GM19397 (cell line): ENCODE measurements at regions not wholly inside any gene's neighbourhood (a gene's known extent, or its start where the extent isn't known, plus 50 kb on each side); places are given as distances from the start of the nearest gene placed in this dataset.
A peak's percentile ranks its signal among the peaks of the same experiment; 100 is the strongest.

Source experiments
- ATAC-seq: cut with Tn5 transposase; IDR thresholded peaks from one replicate; pipeline ENCODE4 v1.9.1; 2021; ENCODE audit warnings: mild to moderate bottlenecking, moderate library complexity; ENCODE audit not compliant: unreplicated experiment

DNA sequence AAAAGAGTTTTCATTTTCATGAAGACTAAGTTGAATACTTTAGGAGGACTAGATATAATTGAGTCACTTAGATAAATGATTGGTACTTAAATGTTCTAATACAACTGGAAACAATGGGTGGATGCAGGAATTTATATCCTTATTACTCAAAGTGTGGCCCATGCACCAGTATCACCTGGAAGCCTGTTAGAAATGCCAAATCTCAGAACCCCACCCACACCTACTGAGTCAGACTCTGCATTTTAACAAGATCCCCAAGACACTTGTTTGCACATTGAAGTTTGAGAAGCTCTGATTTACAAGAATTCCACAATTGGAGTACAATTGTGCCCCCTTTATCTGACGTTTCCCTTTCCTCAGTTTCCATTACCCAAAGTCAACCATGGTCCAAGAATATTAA is 239.0 kb downstream of the AUH start:
- no peak for ATAC-seq

DNA sequence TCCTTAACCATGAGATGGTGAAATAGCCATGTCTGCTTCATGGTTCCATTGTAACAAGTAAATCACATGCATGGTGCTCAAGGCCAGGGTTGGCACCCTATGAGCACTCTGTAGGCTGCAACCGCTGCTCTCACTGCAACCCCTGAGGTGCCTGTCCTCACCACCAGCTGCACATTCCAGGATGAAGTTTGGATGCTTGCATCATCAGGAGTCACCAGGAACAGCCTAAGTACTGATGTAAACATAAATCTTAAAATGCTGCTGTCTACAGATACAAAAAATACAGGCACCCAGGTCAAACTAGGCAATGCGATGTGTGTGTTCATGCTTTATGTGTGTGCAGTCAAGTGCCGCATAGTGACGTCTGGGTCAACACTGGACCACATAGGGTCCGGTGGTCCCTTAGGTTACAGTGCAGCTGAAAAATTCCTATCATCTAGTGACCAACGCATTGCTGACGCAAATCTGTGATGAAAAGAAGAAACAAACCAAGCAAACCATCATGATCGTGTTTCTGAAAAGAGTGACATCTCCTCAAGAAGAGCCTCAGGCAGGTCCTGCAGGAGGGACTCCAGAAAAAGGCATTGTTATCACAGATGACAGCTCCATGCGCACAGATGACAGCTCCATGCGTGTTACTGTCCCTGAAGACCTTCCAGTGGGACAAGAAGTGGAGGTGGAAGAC is 234.8 kb downstream of the AUH start:
- ATAC-seq = no peak

GRCh38 chr9:91127653-91128052 is 234.1 kb downstream of the AUH start:
- ATAC-seq = no peak

DNA sequence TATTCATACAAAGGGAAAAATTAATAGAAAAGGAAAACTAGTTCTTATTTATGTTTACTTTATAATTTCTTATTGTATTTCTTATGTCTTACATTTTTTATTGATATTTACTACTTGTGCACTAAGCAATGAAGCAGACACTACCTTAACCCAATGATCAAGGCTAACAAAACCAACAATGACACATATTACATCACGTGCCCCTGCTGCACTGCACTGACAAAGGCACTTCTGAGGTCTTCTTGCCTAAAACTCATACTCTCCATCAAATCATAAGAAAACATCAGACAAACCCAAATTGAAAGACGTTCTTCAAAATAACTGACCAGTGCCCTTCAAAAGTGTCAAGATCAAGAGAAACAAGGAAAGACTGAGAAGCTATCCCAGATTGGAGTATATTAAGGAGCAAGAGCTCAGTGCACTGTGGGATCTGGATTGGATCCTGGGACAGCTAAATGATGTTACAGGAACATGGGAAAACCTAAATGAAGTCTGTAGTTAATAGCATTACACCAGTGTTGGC is 230.9 kb downstream of the AUH start:
- no peak for ATAC-seq

- ATAC-seq = no peak
Measured at GRCh38 chr9:91131433-91131839, 230.3 kb downstream of the AUH start.

- ATAC-seq = no peak
Measured at GRCh38 chr9:91132576-91133073, 229.1 kb downstream of the AUH start.

- no peak for ATAC-seq
Measured at GRCh38 chr9:91134608-91135007, 227.1 kb downstream of the AUH start.

GRCh38 chr9:91137391-91137790 is 224.3 kb downstream of the AUH start:
- ATAC-seq = no peak

- no peak for ATAC-seq
Measured at GRCh38 chr9:91138760-91139159, 223.0 kb downstream of the AUH start.

- ATAC-seq = no peak
Measured at GRCh38 chr9:91141407-91141965, 220.2 kb downstream of the AUH start.

GRCh38 chr9:91143162-91143561 is 218.6 kb downstream of the AUH start:
- ATAC-seq = no peak

DNA sequence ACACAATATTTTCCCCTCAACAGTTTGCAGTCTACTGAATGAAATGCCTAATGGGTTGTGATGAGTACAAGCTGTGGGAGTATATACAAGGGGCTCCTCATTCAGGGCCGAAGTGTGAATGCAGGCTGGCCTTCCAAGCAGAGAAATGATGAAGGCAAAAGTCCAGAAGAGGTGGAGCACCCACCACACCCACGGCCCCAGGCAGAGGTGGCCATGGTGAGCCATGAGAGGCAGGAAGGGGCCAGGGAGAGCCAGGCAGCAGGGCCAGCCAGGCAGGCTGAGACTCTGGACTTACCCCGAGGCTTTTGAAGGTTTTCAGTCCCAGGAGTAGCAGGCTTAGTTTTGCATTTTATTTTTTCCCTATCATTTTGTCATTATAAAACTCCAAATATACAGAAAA is 218.1 kb downstream of the AUH start:
- no peak for ATAC-seq

DNA sequence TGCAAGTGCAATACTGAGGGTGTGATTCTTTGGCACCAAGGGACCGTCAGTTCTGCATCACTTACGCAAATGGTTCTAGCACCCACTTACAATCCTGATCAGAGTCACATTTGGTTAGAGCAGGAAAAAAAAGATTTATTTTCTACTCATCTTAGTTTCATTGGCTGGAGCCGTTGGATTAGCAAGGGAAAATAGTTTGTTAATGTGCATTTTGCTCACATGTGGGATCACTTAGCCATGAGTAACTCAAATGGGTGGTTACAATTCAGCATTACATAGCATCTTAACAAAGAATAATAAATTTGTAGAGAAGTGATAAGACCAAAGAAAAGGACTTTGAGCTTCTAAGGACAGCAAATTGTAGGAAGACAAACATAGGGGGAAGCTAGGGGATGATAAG is 216.9 kb downstream of the AUH start:
- ATAC-seq = no peak

DNA sequence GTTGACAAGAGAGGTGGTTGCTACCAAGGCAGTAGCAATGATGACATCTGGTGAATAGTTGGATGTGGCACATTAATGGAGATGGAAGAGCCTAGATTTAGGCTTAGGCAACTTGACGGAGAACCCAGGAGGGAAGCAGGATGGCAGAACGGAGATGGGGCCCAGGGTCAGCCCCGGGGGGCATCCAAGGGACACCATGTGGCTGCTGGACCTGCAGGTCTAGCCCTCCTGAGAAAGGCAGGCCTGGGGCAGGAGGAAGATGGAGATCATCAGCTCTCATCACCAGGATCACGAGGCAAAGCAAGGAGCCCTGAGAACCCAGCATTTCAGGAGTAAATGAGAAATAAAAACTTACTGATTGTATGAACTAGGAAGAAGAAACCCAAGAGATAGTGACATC is 216.2 kb downstream of the AUH start:
- ATAC-seq = no peak

- no peak for ATAC-seq
Measured at GRCh38 chr9:91146391-91147019, 215.2 kb downstream of the AUH start.

GRCh38 chr9:91147079-91147708 is 214.5 kb downstream of the AUH start:
- ATAC-seq = no peak

DNA sequence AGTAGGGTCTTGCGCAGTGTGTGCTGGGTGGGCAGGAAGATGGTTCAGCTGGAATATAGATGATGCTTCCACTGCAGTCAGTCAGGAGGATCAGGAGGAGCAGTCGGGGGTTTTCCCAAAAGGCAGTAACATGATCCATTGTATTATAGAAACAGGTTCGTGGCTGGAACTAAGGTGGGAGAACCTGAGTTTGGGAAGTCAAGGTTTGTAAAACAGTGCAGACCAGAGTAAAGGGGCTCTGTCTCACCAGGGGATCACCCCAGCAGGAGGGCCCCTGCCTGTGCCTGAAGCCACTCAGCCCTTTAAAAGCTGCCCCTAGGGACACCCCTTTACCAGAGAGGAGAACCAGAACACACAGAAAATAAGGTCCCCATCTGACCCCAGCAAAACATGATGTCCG is 213.4 kb downstream of the AUH start:
- ATAC-seq = no peak

- no peak for ATAC-seq
Measured at GRCh38 chr9:91150273-91150997, 211.3 kb downstream of the AUH start.

DNA sequence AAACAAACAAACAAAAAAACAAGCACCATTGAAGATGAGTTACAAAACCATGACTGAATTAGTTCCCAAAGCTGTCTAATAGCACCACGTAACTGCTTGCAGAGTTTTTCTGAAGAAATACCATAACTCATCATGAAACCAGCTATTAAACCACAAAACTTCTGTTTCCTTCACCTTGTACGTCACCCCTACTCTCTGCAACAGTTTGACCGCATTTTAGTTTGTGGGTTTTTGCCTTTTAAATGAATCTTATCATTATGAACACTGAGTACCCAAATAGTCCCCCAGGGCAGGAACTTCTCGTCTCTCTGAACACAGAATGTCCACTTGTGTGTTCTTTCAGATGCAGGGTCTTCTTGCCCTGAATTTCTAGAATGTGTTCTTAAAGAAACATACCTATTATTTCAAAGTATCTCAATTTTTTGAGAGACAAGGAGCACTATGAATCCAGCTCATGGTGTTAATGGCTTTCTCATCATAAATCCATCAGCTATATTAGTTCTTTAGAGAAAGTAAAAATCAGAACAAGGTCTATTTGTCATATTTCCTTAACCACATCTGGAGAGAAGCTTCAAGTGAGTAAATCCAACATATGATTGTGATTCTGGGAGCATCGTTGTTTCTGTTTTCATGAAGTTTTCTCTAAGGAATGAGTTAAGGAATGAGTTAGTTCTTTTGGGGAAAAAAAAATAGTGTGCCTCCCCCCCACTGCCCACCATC is 210.6 kb downstream of the AUH start:
- ATAC-seq = peak; percentile 60

DNA sequence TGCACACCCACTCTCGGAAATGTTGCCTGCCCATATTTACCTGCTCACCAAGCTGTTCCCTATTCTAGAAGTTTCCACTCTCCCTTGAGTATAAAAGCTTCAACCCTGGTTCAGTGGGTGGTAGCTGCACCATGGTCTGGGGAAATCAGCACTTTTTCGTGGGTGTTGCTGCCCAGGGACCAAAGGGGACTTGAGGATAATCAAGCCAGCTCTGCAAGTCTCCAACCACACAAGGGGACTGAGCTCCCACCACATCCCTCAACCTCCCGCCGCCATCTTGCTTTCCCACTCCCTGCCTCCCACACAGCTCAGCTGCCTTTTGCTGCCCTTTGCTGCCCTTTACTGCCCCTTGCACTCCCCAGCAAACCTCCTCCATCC is 210.0 kb downstream of the AUH start:
- ATAC-seq = no peak
